ENCODE measurements at regions not wholly inside any gene's neighbourhood (a gene's known extent, or its start where the extent isn't known, plus 50 kb on each side); places are given as distances from the start of the nearest gene placed in this dataset.

DNA sequence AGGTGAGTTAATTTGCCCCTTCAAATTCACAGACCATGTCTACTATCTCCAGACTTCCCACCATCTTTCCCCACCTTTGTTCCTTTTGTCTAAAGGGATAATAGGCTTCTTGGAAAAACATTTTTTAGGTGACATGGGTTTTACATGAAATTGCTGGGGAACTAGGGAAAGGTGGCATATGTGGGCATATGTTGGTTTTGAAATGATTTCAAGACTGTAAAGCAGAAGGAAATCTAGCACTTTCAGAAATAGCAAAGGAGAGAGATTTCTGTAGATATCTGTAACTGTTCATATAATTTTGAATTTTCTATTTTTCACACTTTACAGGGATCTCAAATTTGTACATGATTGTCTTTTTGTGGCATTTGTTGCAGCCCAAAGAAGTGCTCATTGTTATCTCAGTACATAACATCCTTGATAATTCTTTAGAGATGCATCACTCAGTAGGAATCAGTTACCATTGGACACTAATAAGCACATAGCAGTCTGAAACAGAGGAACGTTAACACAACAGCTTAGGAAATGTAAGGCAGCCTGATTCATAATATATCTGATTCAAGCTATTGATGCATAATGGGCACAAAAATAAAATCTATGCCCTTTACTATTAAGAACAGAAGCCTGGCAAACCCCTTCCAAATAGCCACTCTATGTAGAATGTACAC, 659.7 kb downstream of the CENPC start:
- POLR2A ChIA-PET, result no interaction called here
- DNase-seq (ENCODE audit: unreplicated experiment), result no peak
- Mint-ChIP-seq H3K4me3 (ENCODE audit: unreplicated experiment) (no peak overlapping the region), H3K27ac (ENCODE audit: low read depth, unreplicated experiment) (no peak overlapping the region), H3K9me3 (ENCODE audit: unreplicated experiment) (peaks cover 7% of the 10 kb centered on the region), H3K36me3 (ENCODE audit: insufficient read depth, unreplicated experiment) (no peaks in the 10 kb centered on the region), H3K4me1 (ENCODE audit: insufficient read depth, unreplicated experiment) (no peaks in the 10 kb centered on the region), H3K27me3 (ENCODE audit: insufficient read depth, unreplicated experiment) (no peaks in the 10 kb centered on the region)
- TF ChIP-seq CTCF (IDR thresholded peaks at IDR 0.05; ENCODE audit: unreplicated experiment), result no peak
- BruUV-seq (replicated peaks), result no TSS peak
- CTCF ChIA-PET, result no interaction called here
- intact Hi-C loops (cut with micrococcal nuclease), result no loop called here

GRCh38 chr4:66876946-66877345, 668.4 kb downstream of the CENPC start:
- peak overlapping the region; percentile 49 for H3K27ac Mint-ChIP-seq (ENCODE audit: low read depth, unreplicated experiment)
- H3K36me3 Mint-ChIP-seq (ENCODE audit: insufficient read depth, unreplicated experiment), result no peaks in the 10 kb centered on the region
- peaks cover 6% of the 10 kb centered on the region for H3K9me3 Mint-ChIP-seq (ENCODE audit: unreplicated experiment)
- DNase-seq (ENCODE audit: unreplicated experiment), result no peak
- CTCF ChIA-PET, result no interaction called here
- H3K4me1 Mint-ChIP-seq (ENCODE audit: insufficient read depth, unreplicated experiment), result peaks cover 7% of the 10 kb centered on the region
- no peaks in the 10 kb centered on the region for H3K27me3 Mint-ChIP-seq (ENCODE audit: insufficient read depth, unreplicated experiment)
- no TSS peak for BruUV-seq (replicated peaks)
- H3K4me3 Mint-ChIP-seq (ENCODE audit: unreplicated experiment), result no peak overlapping the region
- no peak for TF ChIP-seq CTCF (IDR thresholded peaks at IDR 0.05; ENCODE audit: unreplicated experiment)
- intact Hi-C loops (cut with micrococcal nuclease), result no loop called here
- POLR2A ChIA-PET, result interaction anchor here (0.8 kb wide), 1 partner anchor 37 kb away, joined by 3 read pairs; no protein-coding TSS in a partner anchor

DNA sequence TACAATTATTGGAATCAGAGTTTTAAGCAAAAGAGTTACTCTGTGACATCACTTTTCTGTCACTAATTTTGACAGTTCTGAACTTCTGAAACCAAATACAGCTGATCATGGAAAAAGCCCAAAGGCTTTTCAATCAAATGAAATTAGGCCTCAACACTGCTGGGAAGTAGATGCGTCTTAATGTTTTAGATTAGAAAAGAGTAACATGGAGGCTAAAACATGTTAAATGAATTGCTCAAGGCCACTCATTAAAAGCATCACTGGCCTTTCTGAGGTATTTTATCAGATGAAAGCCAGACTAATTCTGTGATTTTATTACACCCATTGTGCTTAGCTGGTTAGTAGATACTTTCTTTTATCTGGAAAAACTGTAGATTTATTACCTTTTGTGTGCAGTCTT, 672.6 kb downstream of the CENPC start:
- POLR2A ChIA-PET, result no interaction called here
- Mint-ChIP-seq H3K36me3 (ENCODE audit: insufficient read depth, unreplicated experiment) (no peaks in the 10 kb centered on the region), H3K27me3 (ENCODE audit: insufficient read depth, unreplicated experiment) (no peaks in the 10 kb centered on the region), H3K4me1 (ENCODE audit: insufficient read depth, unreplicated experiment) (peaks cover 7% of the 10 kb centered on the region), H3K9me3 (ENCODE audit: unreplicated experiment) (no peaks in the 10 kb centered on the region), H3K4me3 (ENCODE audit: unreplicated experiment) (no peak overlapping the region), H3K27ac (ENCODE audit: low read depth, unreplicated experiment) (no peak overlapping the region)
- CTCF ChIA-PET, result interaction anchor here (0.8 kb wide), 2 partner anchors 169 to 424 kb away, joined by 3 read pairs; no protein-coding TSS in a partner anchor
- TF ChIP-seq CTCF (IDR thresholded peaks at IDR 0.05; ENCODE audit: unreplicated experiment), result no peak
- intact Hi-C loops (cut with micrococcal nuclease), result no loop called here
- no peak for DNase-seq (ENCODE audit: unreplicated experiment)
- no TSS peak for BruUV-seq (replicated peaks)

DNA sequence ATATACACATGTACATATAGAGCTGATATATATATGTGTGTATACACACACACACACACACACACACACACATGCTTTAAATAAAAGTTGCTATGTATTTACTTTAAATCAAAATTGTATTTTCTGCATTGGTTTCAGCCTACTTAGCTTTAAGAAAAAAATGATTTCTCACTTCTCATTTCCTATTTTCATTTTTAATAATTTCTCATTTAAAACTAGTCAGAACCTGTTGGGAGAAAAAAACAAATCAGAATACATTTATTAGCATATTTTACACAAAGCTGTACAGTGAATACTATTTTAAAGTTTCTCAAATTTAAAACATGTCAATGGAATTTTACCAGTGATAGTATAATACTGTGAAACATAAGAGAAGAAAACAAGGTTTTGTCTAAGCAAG, 681.8 kb downstream of the CENPC start:
- Mint-ChIP-seq H3K27me3 (ENCODE audit: insufficient read depth, unreplicated experiment) (no peaks in the 10 kb centered on the region), H3K9me3 (ENCODE audit: unreplicated experiment) (no peaks in the 10 kb centered on the region), H3K4me1 (ENCODE audit: insufficient read depth, unreplicated experiment) (no peaks in the 10 kb centered on the region), H3K36me3 (ENCODE audit: insufficient read depth, unreplicated experiment) (no peaks in the 10 kb centered on the region), H3K27ac (ENCODE audit: low read depth, unreplicated experiment) (no peak overlapping the region), H3K4me3 (ENCODE audit: unreplicated experiment) (no peak overlapping the region)
- ChIA-PET CTCF (no interaction called here), POLR2A (interaction anchor here (0.7 kb wide), 1 partner anchor 132 kb away, joined by 3 read pairs; no protein-coding TSS in a partner anchor)
- no TSS peak for BruUV-seq (replicated peaks)
- DNase-seq (ENCODE audit: unreplicated experiment), result no peak
- TF ChIP-seq CTCF (IDR thresholded peaks at IDR 0.05; ENCODE audit: unreplicated experiment), result no peak
- intact Hi-C loops (cut with micrococcal nuclease), result no loop called here
